ENCODE measurements at regions not wholly inside any gene's neighbourhood (a gene's known extent, or its start where the extent isn't known, plus 50 kb on each side); places are given as distances from the start of the nearest gene placed in this dataset.
"Not testable (repeated sequence)": the region's sequence is repeated elsewhere in the genome, so short reads cannot be mapped to it uniquely, and the experiment has no call there.

- Histone ChIP-seq H3K36me3 (no peaks in the 10 kb centered on the region), H3K27ac (no peak overlapping the region), H3K9ac (no peak overlapping the region), H3K9me3 (peaks cover 8% of the 10 kb centered on the region), H3K27me3 (no peaks in the 10 kb centered on the region), H3K4me1 (no peaks in the 10 kb centered on the region), H4K20me1 (no peaks in the 10 kb centered on the region), H3K4me3 (no peak overlapping the region), H3K4me2 (no peak overlapping the region)
- no peak for TF ChIP-seq Cebpa-rat (IDR thresholded peaks at IDR 0.05)
Measured at GRCh38 chr2:81389203-81389602, 1084.7 kb upstream of the LRRTM1 start.

GRCh38 chr2:81363800-81364199, 1059.2 kb upstream of the LRRTM1 start:
- H3K4me2 ChIP-seq, result no peak overlapping the region
- H3K4me1 ChIP-seq, result no peaks in the 10 kb centered on the region
- no peaks in the 10 kb centered on the region for H3K36me3 ChIP-seq
- H3K4me3 ChIP-seq, result no peak overlapping the region
- no peak overlapping the region for H3K27ac ChIP-seq
- H3K9ac ChIP-seq, result no peak overlapping the region
- H4K20me1 ChIP-seq, result no peaks in the 10 kb centered on the region
- H3K9me3 ChIP-seq, result no peaks in the 10 kb centered on the region
- TF ChIP-seq Cebpa-rat (IDR thresholded peaks at IDR 0.05), result no peak
- no peaks in the 10 kb centered on the region for H3K27me3 ChIP-seq

GRCh38 chr2:81362468-81362867, 1057.9 kb upstream of the LRRTM1 start:
- not testable (repeated sequence) for H3K36me3 ChIP-seq, H3K4me3 ChIP-seq, H3K4me2 ChIP-seq

GRCh38 chr2:81355436-81355835, 1050.9 kb upstream of the LRRTM1 start:
- no peaks in the 10 kb centered on the region for H3K4me1 ChIP-seq
- no peaks in the 10 kb centered on the region for H3K27me3 ChIP-seq
- no peak for TF ChIP-seq Cebpa-rat (IDR thresholded peaks at IDR 0.05)
- H3K4me3 ChIP-seq, result no peak overlapping the region
- H4K20me1 ChIP-seq, result no peaks in the 10 kb centered on the region
- H3K4me2 ChIP-seq, result no peak overlapping the region
- H3K9ac ChIP-seq, result no peak overlapping the region
- no peaks in the 10 kb centered on the region; the same call in 1 of the 2 replicates for H3K9me3 ChIP-seq
- no peaks in the 10 kb centered on the region for H3K36me3 ChIP-seq
- H3K27ac ChIP-seq, result no peak overlapping the region

More at GRCh38 chr2:81362468-81362867, 1057.9 kb upstream of the LRRTM1 start:
- H3K27ac ChIP-seq, H3K9ac ChIP-seq, H3K9me3 ChIP-seq, H3K4me1 ChIP-seq, H4K20me1 ChIP-seq, H3K27me3 ChIP-seq: not testable (repeated sequence)

GRCh38 chr2:81334046-81334445, 1029.5 kb upstream of the LRRTM1 start:
- H3K4me2 ChIP-seq, result no peak overlapping the region
- no peaks in the 10 kb centered on the region for H4K20me1 ChIP-seq
- no peak overlapping the region for H3K9ac ChIP-seq
- no peaks in the 10 kb centered on the region for H3K27me3 ChIP-seq
- no peak overlapping the region for H3K27ac ChIP-seq
- H3K9me3 ChIP-seq, result no peaks in the 10 kb centered on the region
- no peak overlapping the region for H3K4me3 ChIP-seq
- H3K4me1 ChIP-seq, result no peaks in the 10 kb centered on the region
- TF ChIP-seq Cebpa-rat (IDR thresholded peaks at IDR 0.05), result no peak
- H3K36me3 ChIP-seq, result no peaks in the 10 kb centered on the region

GRCh38 chr2:81328968-81329367, 1024.4 kb upstream of the LRRTM1 start:
- Histone ChIP-seq H3K36me3 (no peaks in the 10 kb centered on the region), H3K4me2 (no peak overlapping the region), H3K27ac (no peak overlapping the region), H3K9me3 (no peaks in the 10 kb centered on the region), H3K27me3 (no peaks in the 10 kb centered on the region), H3K4me3 (no peak overlapping the region), H3K4me1 (no peaks in the 10 kb centered on the region), H4K20me1 (no peaks in the 10 kb centered on the region), H3K9ac (no peak overlapping the region)
- no peak for TF ChIP-seq Cebpa-rat (IDR thresholded peaks at IDR 0.05)

- Histone ChIP-seq H3K9me3 (no peaks in the 10 kb centered on the region), H3K4me3 (no peak overlapping the region), H3K27me3 (no peaks in the 10 kb centered on the region), H3K4me1 (no peaks in the 10 kb centered on the region), H3K4me2 (no peak overlapping the region), H3K36me3 (no peaks in the 10 kb centered on the region), H3K27ac (no peak overlapping the region), H4K20me1 (no peaks in the 10 kb centered on the region), H3K9ac (no peak overlapping the region)
- TF ChIP-seq Cebpa-rat (IDR thresholded peaks at IDR 0.05), result no peak
Measured at GRCh38 chr2:81327911-81328310, 1023.4 kb upstream of the LRRTM1 start.

- TF ChIP-seq Cebpa-rat (IDR thresholded peaks at IDR 0.05), result no peak
- Histone ChIP-seq H3K4me2 (no peak overlapping the region), H3K9me3 (no peaks in the 10 kb centered on the region), H3K9ac (no peak overlapping the region), H3K4me3 (no peak overlapping the region), H3K27me3 (no peaks in the 10 kb centered on the region), H3K27ac (no peak overlapping the region), H4K20me1 (no peaks in the 10 kb centered on the region), H3K36me3 (no peaks in the 10 kb centered on the region), H3K4me1 (no peaks in the 10 kb centered on the region)
Measured at GRCh38 chr2:81324046-81324445, 1019.5 kb upstream of the LRRTM1 start.

GRCh38 chr2:81304154-81304830, 999.7 kb upstream of the LRRTM1 start:
- H3K9ac ChIP-seq, result no peak overlapping the region
- H4K20me1 ChIP-seq, result no peaks in the 10 kb centered on the region
- no peaks in the 10 kb centered on the region for H3K36me3 ChIP-seq
- H3K4me3 ChIP-seq, result no peak overlapping the region
- H3K9me3 ChIP-seq, result no peaks in the 10 kb centered on the region
- no peak overlapping the region for H3K4me2 ChIP-seq
- H3K27ac ChIP-seq, result no peak overlapping the region
- H3K4me1 ChIP-seq, result no peaks in the 10 kb centered on the region
- no peak for TF ChIP-seq Cebpa-rat (IDR thresholded peaks at IDR 0.05)
- no peaks in the 10 kb centered on the region for H3K27me3 ChIP-seq

- Histone ChIP-seq H3K27me3 (no peaks in the 10 kb centered on the region), H3K36me3 (no peaks in the 10 kb centered on the region), H3K9ac (no peak overlapping the region), H3K4me1 (no peaks in the 10 kb centered on the region), H3K4me3 (no peak overlapping the region), H3K4me2 (no peak overlapping the region), H4K20me1 (no peaks in the 10 kb centered on the region), H3K27ac (no peak overlapping the region), H3K9me3 (no peaks in the 10 kb centered on the region)
- TF ChIP-seq Cebpa-rat (IDR thresholded peaks at IDR 0.05), result no peak
Measured at GRCh38 chr2:81303321-81303720, 998.8 kb upstream of the LRRTM1 start.

- H3K9me3 ChIP-seq, result no peaks in the 10 kb centered on the region
- H3K4me3 ChIP-seq, result no peak overlapping the region
- no peak for TF ChIP-seq Cebpa-rat (IDR thresholded peaks at IDR 0.05)
- no peaks in the 10 kb centered on the region for H3K4me1 ChIP-seq
- no peaks in the 10 kb centered on the region for H4K20me1 ChIP-seq
- H3K27me3 ChIP-seq, result no peaks in the 10 kb centered on the region
- H3K36me3 ChIP-seq, result no peaks in the 10 kb centered on the region
- H3K27ac ChIP-seq, result no peak overlapping the region
- H3K4me2 ChIP-seq, result no peak overlapping the region
- no peak overlapping the region for H3K9ac ChIP-seq
Measured at GRCh38 chr2:81299841-81300240, 995.3 kb upstream of the LRRTM1 start.
